Chondrocyte (in vitro differentiated cells): ENCODE measurements at regions not wholly inside any gene's neighbourhood (a gene's known extent, or its start where the extent isn't known, plus 50 kb on each side); places are given as distances from the start of the nearest gene placed in this dataset.

Source experiments
- DNase-seq: peaks from one replicate; pipeline ENCODE4 v3.0.0; 2021; ENCODE audit warnings: mixed read lengths, low spot score
- H3K27ac Mint-ChIP-seq: one replicate; pipeline ENCODE4 v1.8.0; 2021; ENCODE audit warnings: mild to moderate bottlenecking, moderate library complexity, mixed read lengths; ENCODE audit not compliant: unreplicated experiment
- H3K27me3 Mint-ChIP-seq: 2 replicates; pipeline ENCODE4 v1.8.0; 2021; ENCODE audit warnings: low read depth, mixed read lengths
- H3K36me3 Mint-ChIP-seq: 2 replicates; pipeline ENCODE4 v1.8.0; 2021; ENCODE audit warnings: low read depth, mixed read lengths
- H3K4me1 Mint-ChIP-seq: 2 replicates; pipeline ENCODE4 v1.8.0; 2021; ENCODE audit warnings: low read depth, mild to moderate bottlenecking, mixed read lengths
- H3K4me3 Mint-ChIP-seq: one replicate; pipeline ENCODE4 v1.8.0; 2021; ENCODE audit warnings: mild to moderate bottlenecking, moderate library complexity, mixed read lengths; ENCODE audit not compliant: unreplicated experiment
- H3K9me3 Mint-ChIP-seq: 2 replicates; pipeline ENCODE4 v1.8.0; 2021; ENCODE audit warnings: low read depth, mixed read lengths
- TF ChIP-seq, protein P1 (sequence below): fragments of 200-600 bp; sonication (generic); IDR thresholded peaks from 2 replicates; pipeline ENCODE4 v1.5.0; 2021; ENCODE audit warnings: antibody characterized with exemption, mild to moderate bottlenecking, moderate library complexity

DNA sequence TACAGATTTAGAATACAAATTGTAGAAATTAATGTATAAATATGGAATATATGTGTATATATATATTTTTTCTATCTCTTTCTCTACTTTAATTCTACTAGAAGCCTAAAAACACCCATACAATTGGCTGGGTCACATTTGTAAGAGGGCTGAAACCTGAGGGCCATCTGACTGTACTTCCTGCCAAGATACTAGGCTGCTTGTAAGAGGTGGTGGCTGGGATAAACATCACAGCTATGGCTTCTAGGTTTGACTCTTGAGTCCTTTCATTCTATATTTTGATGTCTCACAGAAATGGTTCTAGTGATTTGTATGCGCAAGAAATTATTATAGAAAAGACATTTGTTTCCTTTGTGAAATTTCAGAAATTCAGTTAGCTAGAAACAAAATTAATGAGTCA, 1155.2 kb upstream of the B3GALT2 start:
- Mint-ChIP-seq H3K4me3 (no peak overlapping the region), H3K36me3 (no peaks in the 10 kb centered on the region), H3K4me1 (peaks cover 10% of the 10 kb centered on the region), H3K9me3 (no peaks in the 10 kb centered on the region), H3K27me3 (no peaks in the 10 kb centered on the region), H3K27ac (no peak overlapping the region)
- TF ChIP-seq, protein P1, sequence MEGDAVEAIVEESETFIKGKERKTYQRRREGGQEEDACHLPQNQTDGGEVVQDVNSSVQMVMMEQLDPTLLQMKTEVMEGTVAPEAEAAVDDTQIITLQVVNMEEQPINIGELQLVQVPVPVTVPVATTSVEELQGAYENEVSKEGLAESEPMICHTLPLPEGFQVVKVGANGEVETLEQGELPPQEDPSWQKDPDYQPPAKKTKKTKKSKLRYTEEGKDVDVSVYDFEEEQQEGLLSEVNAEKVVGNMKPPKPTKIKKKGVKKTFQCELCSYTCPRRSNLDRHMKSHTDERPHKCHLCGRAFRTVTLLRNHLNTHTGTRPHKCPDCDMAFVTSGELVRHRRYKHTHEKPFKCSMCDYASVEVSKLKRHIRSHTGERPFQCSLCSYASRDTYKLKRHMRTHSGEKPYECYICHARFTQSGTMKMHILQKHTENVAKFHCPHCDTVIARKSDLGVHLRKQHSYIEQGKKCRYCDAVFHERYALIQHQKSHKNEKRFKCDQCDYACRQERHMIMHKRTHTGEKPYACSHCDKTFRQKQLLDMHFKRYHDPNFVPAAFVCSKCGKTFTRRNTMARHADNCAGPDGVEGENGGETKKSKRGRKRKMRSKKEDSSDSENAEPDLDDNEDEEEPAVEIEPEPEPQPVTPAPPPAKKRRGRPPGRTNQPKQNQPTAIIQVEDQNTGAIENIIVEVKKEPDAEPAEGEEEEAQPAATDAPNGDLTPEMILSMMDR, result no peak
- DNase-seq, result no peak

GRCh38 chr1:194339471-194339870, 1153.1 kb upstream of the B3GALT2 start:
- H3K9me3 Mint-ChIP-seq, result no peaks in the 10 kb centered on the region
- H3K4me3 Mint-ChIP-seq, result no peak overlapping the region
- TF ChIP-seq, protein P1, result no peak
- peaks cover 10% of the 10 kb centered on the region for H3K4me1 Mint-ChIP-seq
- no peaks in the 10 kb centered on the region for H3K36me3 Mint-ChIP-seq
- H3K27ac Mint-ChIP-seq, result no peak overlapping the region
- DNase-seq, result no peak
- no peaks in the 10 kb centered on the region for H3K27me3 Mint-ChIP-seq

- Mint-ChIP-seq H3K27ac (peak overlapping the region; percentile 0), H3K36me3 (no peaks in the 10 kb centered on the region), H3K9me3 (no peaks in the 10 kb centered on the region), H3K27me3 (no peaks in the 10 kb centered on the region), H3K4me3 (no peak overlapping the region), H3K4me1 (peaks cover 10% of the 10 kb centered on the region)
- TF ChIP-seq, protein P1, result no peak
- DNase-seq, result no peak
These were observed 1152.0 kb upstream of the B3GALT2 start for GRCh38 chr1:194338241-194338948.

- DNase-seq, result no peak
- Mint-ChIP-seq H3K4me3 (no peak overlapping the region), H3K9me3 (no peaks in the 10 kb centered on the region), H3K27ac (no peak overlapping the region), H3K36me3 (no peaks in the 10 kb centered on the region), H3K4me1 (peaks cover 4% of the 10 kb centered on the region), H3K27me3 (no peaks in the 10 kb centered on the region)
- TF ChIP-seq, protein P1, result no peak
These were observed 1146.8 kb upstream of the B3GALT2 start for GRCh38 chr1:194333240-194333639.

GRCh38 chr1:194331758-194332157, 1145.3 kb upstream of the B3GALT2 start:
- no peaks in the 10 kb centered on the region for H3K9me3 Mint-ChIP-seq
- H3K4me3 Mint-ChIP-seq, result no peak overlapping the region
- TF ChIP-seq, protein P1, result no peak
- no peaks in the 10 kb centered on the region for H3K4me1 Mint-ChIP-seq
- no peak overlapping the region for H3K27ac Mint-ChIP-seq
- no peak for DNase-seq
- H3K27me3 Mint-ChIP-seq, result no peaks in the 10 kb centered on the region
- no peaks in the 10 kb centered on the region for H3K36me3 Mint-ChIP-seq
